Heart left ventricle (tissue), 16 donors: ENCODE measurements at regions not wholly inside any gene's neighbourhood (a gene's known extent, or its start where the extent isn't known, plus 50 kb on each side); places are given as distances from the start of the nearest gene placed in this dataset.

Source experiments
- ATAC-seq, 4 donors: fragments of 200-7000 bp; cut with Tn5 transposase; one replicate each; pipeline ENCODE4 v1.9.1; 2020 to 2022; ENCODE audit warnings: moderate library complexity in 4 of 4, mild to moderate bottlenecking in 3 of 4, moderate number of reproducible peaks in 1 of 4
- DNase-seq, 5 donors: peaks; one replicate each; pipeline ENCODE4 v3.0.0-alpha.2; 2020
- H3K27ac ChIP-seq, 12 donors: fragments of 200-600 bp; sonication (generic) in 4 of 12; one replicate each; pipeline versions ENCODE4 v1.5.0 to v1.8.0; 2016 to 2022; ENCODE audit warnings: mild to moderate bottlenecking in 2 of 12
- H3K27me3 ChIP-seq, 9 donors: fragments of 200-600 bp; sonication (generic) in 2 of 9; one replicate each; pipeline versions ENCODE4 v1.5.1 to v1.8.0; 2016 to 2022; ENCODE audit warnings: mild to moderate bottlenecking in 3 of 9
- H3K36me3 ChIP-seq, 9 donors: fragments of 200-600 bp; sonication (generic) in 2 of 9; one replicate each; pipeline versions ENCODE4 v1.5.0 to v1.8.0; 2018 to 2022; ENCODE audit warnings: mild to moderate bottlenecking in 2 of 9
- H3K4me1 ChIP-seq, 12 donors: fragments of 200-600 bp; sonication (generic) in 4 of 12; one replicate each; pipeline versions ENCODE4 v1.5.0 to v1.8.0; 2016 to 2022; ENCODE audit warnings: mild to moderate bottlenecking in 3 of 12
- H3K4me3 ChIP-seq, 12 donors: fragments of 200-600 bp; sonication (generic) in 4 of 12; one replicate each; pipeline versions ENCODE4 v1.5.0 to v1.8.0; 2017 to 2022; ENCODE audit warnings: mild to moderate bottlenecking in 9 of 12, moderate library complexity in 4 of 12
- H3K9me3 ChIP-seq, 12 donors: fragments of 200-600 bp; sonication (generic) in 4 of 12; one replicate each; pipeline versions ENCODE4 v1.5.0 to v1.8.0; 2016 to 2022; ENCODE audit warnings: mild to moderate bottlenecking in 1 of 12
- CTCF ChIP-seq, 12 donors: fragments of 200-600 bp; sonication (generic) in 4 of 12; IDR thresholded peaks; one replicate each; pipeline versions ENCODE4 v1.5.0 to v1.8.0; 2018 to 2022; ENCODE audit warnings: antibody characterized with exemption in 12 of 12, mild to moderate bottlenecking in 5 of 12
- POLR2A ChIP-seq, 2 donors: fragments of 450-650 bp; IDR thresholded peaks; one replicate each; pipeline ENCODE4 v1.6.1; 2017; ENCODE audit warnings: antibody characterized with exemption in 2 of 2, mild to moderate bottlenecking in 2 of 2, moderate library complexity in 2 of 2
- WGBS, 4 donors: extraction: QIAGEN DNeasy Blood & Tissue Kit in 2 of 4; methylation state at CpG; one replicate each; pipeline versions ENCODE4 v1.1.5 to v1.1.7; 2013 to 2018; 5-methylcytosine and 5-hydroxymethylcytosine counted together
- intact Hi-C, 10 donors: fragments of 100-400 bp; cut with DNase I; formaldehyde crosslinking; loops; one replicate each; pipeline versions ENCODE4 v1.11.1 to v1.14.2; 2022
- donor health status: ischemic (EF 13 %, LVEDD 7.1; RV severe dilation, severe dysfunction).
- donor health status: healthy with polysubstance abuse.
- donor health status: DM: no; HTN: yes; CAD: no.
- donor health status: DM: no; HTN: no; CAD: no.
- donor health status: ischemic (EF 25% LVEDD 6.9; RV normal size, moderate dysfunction).
- donor health status: ischemic (EF 25% LVEDD 5.7; RV mildly dilated, moderate dysfunction).
- donor health status: healthy.
- donor health status: DM: yes; HTN: yes; CAD: no.
- donor health status: ischemic (EF 35%, LVEDD 5.7; RV mildly dilated, moderate dysfunction).
- donor health status: nonischemic (EF 11% LVEDD 7.7; RV severe dilation, severe dysfunction).
- donor health status: DM: yes; HTN: yes; CAD: no.
- donor health status: PGD.
- donor health status: ischemic (EF 29% LVEDD 5.4; RV normal size, mild dysfunction).
- donor health status: nonischemic (EF 23%, LVEDD 6.1; RV moderate dilation, normal function).

GRCh38 chr7:66575398-66575797, 53.3 kb upstream of the KCTD7 start:
- H3K27ac ChIP-seq = no peak overlapping the region
- ATAC-seq (no peak), DNase-seq (no peak)
- H3K4me3 ChIP-seq = no peak overlapping the region
- no peaks in the 10 kb centered on the region for H3K9me3 ChIP-seq
- peaks cover 0 to 12% (median 0%) of the 10 kb centered on the region in 12 donors for H3K4me1 ChIP-seq
- peaks cover 0 to 61% (median 44%) of the 10 kb centered on the region in 9 donors for H3K36me3 ChIP-seq
- TF ChIP-seq CTCF (IDR thresholded peaks at IDR 0.05) = no peak
- intact Hi-C loops = no loop called here
- 92 to 97% (median 94%) methylated on average over 4 of the region's 4 CpGs for WGBS, 4 donors
- H3K27me3 ChIP-seq = no peaks in the 10 kb centered on the region

- H3K4me1 ChIP-seq = peaks cover 0 to 12% (median 0%) of the 10 kb centered on the region in 12 donors
- H3K4me3 ChIP-seq = no peak overlapping the region
- TF ChIP-seq POLR2A (IDR thresholded peaks at IDR 0.05) (no peak), CTCF (IDR thresholded peaks at IDR 0.05) (no peak)
- intact Hi-C loops = no loop called here
- ATAC-seq = no peak
- 79 to 85% (median 82%) methylated on average over 7 of the region's 7 CpGs for WGBS, 4 donors
- no peaks in the 10 kb centered on the region for H3K27me3 ChIP-seq
- no peak for DNase-seq
- H3K27ac ChIP-seq = no peak overlapping the region
- H3K36me3 ChIP-seq = peaks cover 0 to 56% (median 39%) of the 10 kb centered on the region in 9 donors
- H3K9me3 ChIP-seq = no peaks in the 10 kb centered on the region
These were observed 52.0 kb upstream of the KCTD7 start for GRCh38 chr7:66576646-66577045.
